NCI-H2196 (cell line): ENCODE measurements at regions not wholly inside any gene's neighbourhood (a gene's known extent, or its start where the extent isn't known, plus 50 kb on each side); places are given as distances from the start of the nearest gene placed in this dataset.

Experiments
- DNase-seq: peaks from one replicate; lab custom pipeline; 2025; ENCODE audit not compliant: unreplicated experiment; lab: John Stamatoyannopoulos, UW

- no peak for DNase-seq
These were observed 547.4 kb upstream of the IL12A start for GRCh38 chr3:159441279-159441678.

- DNase-seq, result no peak
These were observed 545.4 kb upstream of the IL12A start for GRCh38 chr3:159443266-159443665.

- no peak for DNase-seq
These were observed 540.8 kb upstream of the IL12A start for GRCh38 chr3:159447841-159448240.

- no peak for DNase-seq
These were observed 539.7 kb upstream of the IL12A start for GRCh38 chr3:159448902-159449301.

GRCh38 chr3:159451067-159451466 is 537.6 kb upstream of the IL12A start:
- no peak for DNase-seq

- no peak for DNase-seq
These were observed 537.2 kb upstream of the IL12A start for GRCh38 chr3:159451482-159451881.

GRCh38 chr3:159453036-159453435 is 535.6 kb upstream of the IL12A start:
- no peak for DNase-seq

GRCh38 chr3:159453945-159454344 is 534.7 kb upstream of the IL12A start:
- DNase-seq, result no peak

- DNase-seq, result no peak
These were observed 532.9 kb upstream of the IL12A start for GRCh38 chr3:159455741-159456181.

- DNase-seq, result no peak
These were observed 530.6 kb upstream of the IL12A start for GRCh38 chr3:159458010-159458409.

GRCh38 chr3:159458982-159459381 is 529.7 kb upstream of the IL12A start:
- DNase-seq, result no peak

- DNase-seq, result no peak
These were observed 516.0 kb upstream of the IL12A start for GRCh38 chr3:159472611-159473010.

- no peak for DNase-seq
These were observed 515.4 kb upstream of the IL12A start for GRCh38 chr3:159473206-159473605.

GRCh38 chr3:159480046-159480445 is 508.6 kb upstream of the IL12A start:
- DNase-seq, result no peak

GRCh38 chr3:159482241-159482993 is 506.2 kb upstream of the IL12A start:
- DNase-seq, result no peak

GRCh38 chr3:159482994-159483367 is 505.7 kb upstream of the IL12A start:
- no peak for DNase-seq

- DNase-seq, result no peak
These were observed 502.1 kb upstream of the IL12A start for GRCh38 chr3:159486580-159486979.

- no peak for DNase-seq
These were observed 501.3 kb upstream of the IL12A start for GRCh38 chr3:159487304-159487703.

- no peak for DNase-seq
These were observed 500.0 kb upstream of the IL12A start for GRCh38 chr3:159488602-159489001.

- no peak for DNase-seq
These were observed 491.3 kb upstream of the IL12A start for GRCh38 chr3:159497361-159497760.

- no peak for DNase-seq
These were observed 489.4 kb upstream of the IL12A start for GRCh38 chr3:159499031-159499793.

GRCh38 chr3:159501029-159501428 is 487.6 kb upstream of the IL12A start:
- DNase-seq, result no peak
